Cerebellar nuclear complex (tissue), 1 donor: ENCODE measurements at regions not wholly inside any gene's neighbourhood (a gene's known extent, or its start where the extent isn't known, plus 50 kb on each side); places are given as distances from the start of the nearest gene placed in this dataset.
"Not testable (repeated sequence)": the region's sequence is repeated elsewhere in the genome, so short reads cannot be mapped to it uniquely, and the experiment has no call there.

Source experiments
- DNase-seq, 2 experiments: peaks; one replicate each; lab custom pipeline; 2025; lab: John Stamatoyannopoulos, UW

GRCh38 chr5:106986006-106986405 lies 684.7 kb downstream of the EFNA5 start:
- DNase-seq, result no peak

- DNase-seq, result no peak
Measured at GRCh38 chr5:106985174-106985573, 685.6 kb downstream of the EFNA5 start.

DNA sequence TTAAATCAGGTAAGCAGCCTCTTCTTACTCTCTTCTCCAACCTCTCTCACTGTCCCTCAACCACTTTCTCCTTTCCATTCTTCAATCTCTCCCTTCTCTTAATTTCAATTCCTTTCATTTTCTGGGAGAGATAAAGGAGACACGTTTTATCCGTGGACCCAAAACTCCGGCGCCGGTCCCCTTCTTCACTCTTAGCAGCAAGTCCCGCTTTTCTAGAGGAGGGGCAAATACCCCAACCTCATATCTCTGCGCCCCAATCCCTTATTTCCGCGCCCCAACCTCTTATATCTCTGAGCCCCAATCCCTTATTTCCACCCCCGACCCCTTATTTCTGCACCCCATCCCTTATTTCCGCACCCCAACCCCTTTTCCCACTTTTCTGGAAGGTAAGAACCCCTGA lies 691.6 kb downstream of the EFNA5 start:
- not testable (repeated sequence) for DNase-seq

DNA sequence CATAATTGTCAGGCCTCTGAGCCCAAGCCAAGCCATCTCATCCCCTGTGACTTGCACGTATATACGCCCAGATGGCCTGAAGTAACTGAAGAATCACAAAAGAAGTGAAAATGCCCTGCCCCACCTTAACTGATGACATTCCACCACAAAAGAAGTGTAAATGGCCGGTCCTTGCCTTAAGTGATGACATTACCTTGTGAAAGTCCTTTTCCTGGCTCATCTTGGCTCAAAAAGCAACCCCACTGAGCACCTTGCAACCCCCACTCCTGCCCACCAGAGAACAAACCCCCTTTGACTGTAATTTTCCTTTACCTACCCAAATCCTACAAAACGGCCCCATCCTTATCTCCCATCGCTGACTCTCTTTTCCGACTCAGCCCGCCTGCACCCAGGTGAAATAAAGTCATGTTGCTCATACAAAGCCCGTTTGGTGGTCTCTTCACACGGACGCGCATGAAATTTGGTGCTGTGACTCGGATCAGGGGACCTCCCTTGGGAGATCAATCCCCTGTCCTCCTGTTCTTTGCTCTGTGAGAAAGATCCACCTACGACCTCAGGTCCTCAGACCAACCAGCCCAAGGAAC lies 692.1 kb downstream of the EFNA5 start:
- not testable (repeated sequence) for DNase-seq

DNA sequence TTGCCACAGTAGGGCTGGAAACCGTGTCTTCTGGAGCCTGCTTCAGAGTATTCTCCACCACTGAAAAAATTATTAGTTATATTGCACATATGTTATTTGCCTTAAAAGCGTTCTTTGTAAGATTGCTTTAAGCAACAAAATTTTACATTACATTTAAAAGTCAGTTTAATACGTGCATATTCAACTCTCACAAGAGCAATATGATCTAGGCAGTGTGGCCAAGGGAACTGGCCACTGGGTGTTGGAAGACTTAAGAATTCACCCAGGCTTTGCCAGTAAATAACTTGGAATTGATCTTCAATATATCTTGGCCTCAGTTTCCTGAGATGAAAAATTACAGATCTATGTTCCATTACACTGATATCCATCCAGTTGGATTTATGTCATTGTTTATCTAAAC lies 694.4 kb downstream of the EFNA5 start:
- no peak for DNase-seq

DNA sequence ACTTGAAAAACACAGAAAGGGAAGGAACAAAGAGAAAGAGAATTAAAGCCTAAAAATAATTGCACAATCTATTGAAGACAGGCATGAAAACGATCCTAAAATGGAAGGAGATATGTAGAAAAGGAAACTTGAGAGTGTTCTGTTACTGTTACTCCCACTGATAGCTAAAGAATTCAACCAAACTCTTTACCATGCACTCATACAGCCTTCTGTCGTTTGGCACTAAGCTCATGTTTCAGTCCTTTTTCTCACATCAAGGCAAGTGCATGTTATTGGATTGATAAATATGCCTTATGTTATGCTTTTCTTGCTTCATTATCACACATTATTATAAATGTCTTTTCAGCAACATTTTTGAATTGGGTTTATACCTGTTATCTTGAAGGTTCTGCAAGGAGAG lies 696.5 kb downstream of the EFNA5 start:
- DNase-seq, result no peak

DNA sequence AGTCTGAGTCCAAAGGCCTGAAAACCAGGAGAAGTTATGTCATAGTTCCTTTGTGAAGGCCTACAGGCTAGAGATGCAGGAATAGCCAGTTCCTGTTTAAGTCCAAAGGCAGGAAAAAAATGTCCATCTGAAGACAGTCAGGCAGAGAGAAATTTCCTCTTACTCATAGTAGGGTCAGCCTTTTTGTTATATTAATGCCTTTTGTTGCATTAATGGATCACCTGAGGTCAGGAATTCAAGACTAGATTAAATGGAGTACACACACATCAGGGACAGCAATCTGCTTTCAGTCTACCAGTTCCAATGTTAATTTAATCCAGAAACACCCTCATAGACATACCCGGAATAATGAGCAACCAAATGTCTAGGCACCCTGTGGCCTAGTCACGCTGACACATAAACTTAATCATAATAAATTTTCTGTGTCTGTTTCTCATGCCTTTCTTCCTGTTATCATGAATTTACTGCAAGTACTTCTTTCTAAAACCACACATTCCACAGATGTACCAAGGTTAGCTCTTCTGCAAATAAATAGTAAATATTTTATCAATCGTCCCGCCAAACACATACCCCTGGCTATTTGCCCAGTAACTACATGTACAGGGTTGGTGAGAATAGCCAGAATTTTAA lies 703.9 kb downstream of the EFNA5 start:
- no peak for DNase-seq

DNA sequence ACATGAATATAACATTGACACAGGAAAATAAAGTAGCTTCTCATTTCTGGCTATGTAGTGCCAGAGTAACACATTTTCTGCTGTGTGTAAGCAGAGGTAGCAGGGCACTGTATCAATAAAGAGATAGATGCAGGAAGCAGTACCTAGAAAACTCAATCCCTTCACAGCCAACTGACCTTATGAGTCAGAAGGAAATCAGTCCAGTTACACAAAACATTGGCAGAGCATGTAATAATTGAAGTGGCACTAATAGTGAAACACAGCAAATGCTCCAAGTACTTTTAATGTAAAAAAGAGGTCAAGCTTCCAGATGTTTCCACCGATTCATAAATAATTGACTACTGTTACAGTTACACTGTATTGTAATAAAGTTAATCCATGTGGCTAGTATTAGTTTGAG lies 706.6 kb downstream of the EFNA5 start:
- no peak for DNase-seq

- DNase-seq, result no peak
Measured at GRCh38 chr5:106963630-106964029, 707.1 kb downstream of the EFNA5 start.

DNA sequence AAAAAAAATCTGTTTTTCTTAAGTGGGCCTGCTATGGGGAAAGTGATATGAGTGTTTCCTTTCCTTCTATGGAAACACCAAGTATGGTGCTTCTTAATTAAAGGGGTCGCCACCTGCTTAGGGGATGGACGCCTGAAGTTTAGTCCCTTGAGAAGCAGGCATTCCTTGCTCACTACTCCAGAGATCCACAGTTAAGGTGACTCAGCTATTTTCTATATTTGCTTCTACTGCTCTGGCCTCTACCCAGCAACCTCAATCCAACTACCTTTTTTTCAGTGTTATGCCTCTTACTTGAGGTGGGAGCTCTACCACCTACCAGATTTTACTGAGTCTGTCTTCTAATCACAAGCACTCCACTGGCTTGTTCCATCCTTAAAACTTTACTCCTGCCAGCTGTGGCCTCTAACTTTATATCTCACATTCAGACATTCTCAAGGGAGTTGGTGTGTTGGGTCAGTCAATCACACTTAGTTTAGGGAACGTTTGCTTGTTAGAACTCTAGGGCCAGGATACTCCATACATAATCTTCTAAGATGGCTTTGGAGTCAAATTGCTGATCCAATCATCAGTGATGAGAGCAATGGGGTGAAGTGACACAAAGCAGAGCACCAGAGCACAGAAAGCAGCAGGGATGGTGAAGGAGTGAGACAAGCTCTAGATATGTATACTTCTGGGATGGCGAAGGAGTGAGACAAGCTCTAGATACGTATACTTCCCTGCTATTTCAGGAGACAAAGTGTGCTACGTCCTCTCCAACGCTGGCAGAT lies 708.1 kb downstream of the EFNA5 start:
- no peak for DNase-seq

DNA sequence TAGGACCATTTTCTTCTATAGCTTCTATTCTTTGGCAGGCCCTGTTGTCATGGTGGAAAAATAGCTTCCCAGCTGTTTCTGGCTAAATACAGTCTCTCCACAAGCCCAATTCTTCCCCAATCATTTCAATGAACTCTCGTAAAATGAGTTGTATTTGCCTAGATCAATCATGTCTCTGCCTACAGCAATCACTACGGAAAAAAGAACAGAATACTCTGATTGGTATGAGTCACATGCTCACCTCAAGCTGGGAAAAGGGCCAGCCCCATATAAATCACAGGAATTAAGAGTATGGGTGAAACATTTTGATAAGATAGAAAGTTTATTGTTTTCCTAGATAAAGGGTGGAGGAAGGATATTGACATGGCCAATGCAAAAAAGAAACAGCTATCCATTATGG lies 711.4 kb downstream of the EFNA5 start:
- DNase-seq, result no peak

DNA sequence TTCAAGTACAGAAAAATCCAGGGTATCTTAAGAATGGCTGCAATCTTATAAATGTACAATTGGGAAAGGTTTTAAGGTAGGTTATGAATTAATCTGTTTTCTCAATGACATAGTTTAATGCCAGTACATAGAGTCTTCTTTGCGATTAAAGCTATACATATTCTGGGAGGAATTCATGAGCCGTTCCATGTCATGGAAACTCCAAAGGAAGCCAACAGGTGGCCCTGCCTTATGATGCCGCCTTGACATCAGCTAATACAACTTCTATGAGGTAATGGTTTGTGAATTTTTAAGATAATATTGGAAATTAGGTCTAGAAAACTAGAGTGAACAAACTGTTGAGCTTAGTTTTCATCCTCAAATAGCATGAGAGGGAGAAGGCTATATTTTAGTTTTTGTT lies 713.4 kb downstream of the EFNA5 start:
- no peak for DNase-seq

DNA sequence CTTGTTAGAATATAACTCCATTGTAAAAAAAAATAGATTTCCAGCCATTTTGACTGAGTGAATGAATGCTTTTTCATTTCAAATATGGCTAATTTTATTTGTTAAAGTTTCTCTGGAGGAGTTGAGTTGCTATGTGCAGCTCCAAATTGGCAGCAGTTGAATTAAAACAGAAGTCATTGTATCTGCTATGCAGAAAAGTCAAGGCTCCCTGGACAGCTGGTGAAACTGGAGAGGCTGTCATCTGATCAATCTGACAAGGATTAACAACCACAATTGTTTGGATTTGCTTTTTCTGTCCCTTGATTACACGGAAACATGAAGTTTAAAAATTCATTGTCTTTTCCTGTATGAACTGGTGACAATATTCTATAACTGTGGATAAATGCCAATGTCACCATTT lies 713.9 kb downstream of the EFNA5 start:
- DNase-seq, result no peak

DNA sequence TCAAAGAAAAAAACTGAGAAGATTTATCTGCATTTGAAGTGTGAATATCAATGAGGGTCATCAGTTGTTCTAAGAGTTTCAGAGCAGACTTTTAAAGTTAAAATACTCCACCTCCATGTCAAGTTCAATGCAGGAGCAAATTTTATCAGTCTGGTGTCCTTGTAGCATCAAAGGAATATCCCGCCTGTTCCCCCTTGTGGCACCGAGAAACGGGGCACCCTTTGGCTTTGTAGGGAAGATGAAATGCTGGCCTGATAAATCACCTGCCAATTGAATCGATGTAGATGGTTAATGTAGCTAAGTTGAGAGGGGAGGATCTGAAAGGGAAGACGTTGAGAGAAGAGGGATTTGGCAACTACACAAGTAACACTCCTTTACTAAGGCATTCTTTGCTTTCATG lies 714.5 kb downstream of the EFNA5 start:
- DNase-seq, result no peak

DNA sequence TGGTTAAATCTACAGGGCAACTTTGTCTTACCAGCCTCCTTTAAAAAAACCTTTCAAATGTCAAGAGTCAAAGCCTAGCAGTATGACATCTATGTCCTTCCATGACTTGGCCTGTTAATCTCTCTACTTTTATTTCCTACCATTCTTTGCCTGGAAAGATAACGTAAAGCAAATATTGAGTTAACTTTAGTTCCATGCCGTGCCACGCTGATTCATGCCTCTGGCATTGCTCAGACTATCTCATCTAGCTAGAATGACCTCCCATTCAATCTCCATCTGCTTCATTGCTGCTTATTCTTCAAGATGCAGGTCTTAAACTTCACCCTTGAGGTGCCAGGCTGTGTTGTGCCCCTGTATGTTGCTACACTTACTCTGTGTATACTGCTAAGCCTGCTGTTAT lies 729.8 kb downstream of the EFNA5 start:
- DNase-seq, result no peak

DNA sequence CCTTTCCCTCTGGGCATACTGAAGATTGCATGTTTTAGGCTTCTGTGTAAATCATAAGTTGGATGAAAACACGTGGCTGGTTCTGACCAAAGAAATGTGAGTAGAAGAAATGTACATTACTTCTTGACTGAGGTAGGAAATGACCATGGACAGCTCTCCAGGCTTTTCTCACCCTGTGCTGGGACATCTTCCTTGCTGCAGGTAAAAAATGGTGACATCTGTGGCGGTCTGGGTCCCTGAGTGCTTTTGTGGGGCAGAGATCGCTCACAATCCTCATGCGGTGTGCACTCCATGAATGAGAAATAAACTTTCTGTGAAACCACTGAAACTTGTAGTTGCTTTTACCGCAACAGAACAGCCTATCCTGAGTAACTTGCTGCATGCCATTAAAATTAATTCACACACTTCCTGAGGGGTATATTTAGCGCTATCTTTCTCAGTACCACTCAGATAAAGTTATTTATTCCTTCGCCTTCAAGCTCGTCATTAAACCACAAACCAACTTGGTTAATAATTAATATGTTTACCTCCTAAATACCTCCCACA lies 730.4 kb downstream of the EFNA5 start:
- DNase-seq, result no peak

DNA sequence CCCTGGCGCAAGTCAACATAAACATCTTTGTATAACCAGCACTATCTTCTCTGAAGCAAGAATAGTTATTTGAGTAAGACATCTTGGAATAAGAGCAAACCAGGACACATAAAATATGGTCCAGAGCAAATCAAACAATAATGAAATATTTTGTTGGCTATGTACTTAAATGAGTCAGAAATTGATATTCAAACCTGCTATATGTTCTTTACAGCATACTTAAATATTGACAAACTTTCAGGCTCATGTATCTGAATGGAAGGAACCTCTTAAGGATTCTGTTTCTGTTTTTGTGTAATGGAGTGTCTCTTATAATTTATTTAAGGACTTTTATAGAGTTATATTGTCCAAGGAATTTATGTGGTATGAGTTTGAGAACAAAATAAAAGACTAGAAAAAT lies 747.3 kb downstream of the EFNA5 start:
- DNase-seq, result no peak

- DNase-seq, result no peak
Measured at GRCh38 chr5:106921567-106921966, 749.2 kb downstream of the EFNA5 start.

- no peak for DNase-seq
Measured at GRCh38 chr5:106910486-106910885, 760.3 kb downstream of the EFNA5 start.

DNA sequence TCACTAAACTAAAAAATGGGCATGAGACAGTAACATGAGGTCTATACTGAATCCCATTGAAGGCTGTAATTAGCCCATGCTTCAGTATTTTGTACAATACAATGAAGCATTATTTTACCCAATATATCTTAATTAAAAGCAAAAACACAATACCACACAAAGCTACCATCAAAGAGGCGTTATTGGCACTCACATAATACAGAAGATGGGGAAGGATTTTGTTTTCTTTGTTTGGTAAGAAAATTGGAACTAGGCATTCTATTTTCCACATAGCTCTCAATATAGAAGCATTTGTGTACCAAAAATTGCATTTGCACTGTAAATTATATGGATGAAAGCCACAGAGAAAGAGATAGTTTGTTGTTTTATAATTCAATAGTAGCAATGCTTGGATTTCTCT lies 761.0 kb downstream of the EFNA5 start:
- no peak for DNase-seq

DNA sequence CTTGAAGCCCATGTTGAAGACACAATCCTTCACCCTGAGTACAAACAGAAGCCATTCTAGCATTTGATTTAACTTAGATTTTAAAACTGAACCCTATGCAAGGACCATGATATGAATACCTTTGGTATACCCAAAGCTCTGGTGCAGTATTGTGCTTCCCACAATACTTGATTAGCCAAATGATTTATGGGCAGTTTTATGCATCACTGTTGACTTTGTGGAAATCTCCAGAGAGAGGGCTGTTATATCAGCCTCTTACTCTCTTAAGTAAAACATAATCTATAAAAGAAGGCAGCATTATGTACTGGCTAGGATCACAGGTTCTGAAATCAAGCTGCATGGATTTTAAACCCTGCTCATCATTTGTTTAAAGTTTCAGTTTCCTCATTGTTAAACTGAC lies 762.8 kb downstream of the EFNA5 start:
- DNase-seq, result no peak

DNA sequence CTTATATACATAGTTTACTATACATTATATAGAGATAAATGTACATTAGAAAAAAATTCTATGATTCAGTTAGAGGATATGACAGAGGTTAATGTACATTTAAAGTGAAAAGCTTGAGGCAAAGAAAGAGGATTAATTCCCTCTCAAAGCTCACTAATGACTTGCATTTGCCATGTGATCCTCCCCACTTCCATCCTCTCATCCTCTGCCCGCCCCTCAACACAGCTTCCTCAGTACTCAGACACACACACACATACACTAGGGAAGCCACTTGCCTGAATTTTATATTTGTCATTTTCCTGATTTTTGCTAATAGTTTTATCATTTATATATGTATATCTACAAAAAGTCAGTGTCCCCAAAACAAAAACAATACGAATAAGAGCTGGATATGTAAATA lies 764.5 kb downstream of the EFNA5 start:
- DNase-seq, result no peak

GRCh38 chr5:106894964-106895363 lies 775.8 kb downstream of the EFNA5 start:
- DNase-seq, result no peak
